ENCODE measurements at regions not wholly inside any gene's neighbourhood (a gene's known extent, or its start where the extent isn't known, plus 50 kb on each side); places are given as distances from the start of the nearest gene placed in this dataset.

GRCh38 chr4:125705681-125706080 is 390.9 kb downstream of the FAT4 start:
- no peak overlapping the region for H3K27ac ChIP-seq (ENCODE audit: low read depth in 1 of 2, low read length in 2 of 2)
- no peak for TF ChIP-seq GABPA (IDR thresholded peaks at IDR 0.05 in 1 of 2, conservative IDR thresholded peaks at IDR 0.05 in 1 of 2)
- no peak for TF ChIP-seq ZBTB33 (IDR thresholded peaks at IDR 0.05)
- no peak for TF ChIP-seq RAD21 (IDR thresholded peaks at IDR 0.05)
- TF ChIP-seq MAX (IDR thresholded peaks at IDR 0.05), result no peak
- TF ChIP-seq ATF3 (IDR thresholded peaks at IDR 0.05), result no peak
- TF ChIP-seq FOXA1 (IDR thresholded peaks at IDR 0.05), result no peak
- TF ChIP-seq TAF1 (conservative IDR thresholded peaks at IDR 0.05), result no peak
- TF ChIP-seq REST (IDR thresholded peaks at IDR 0.05), result no peak
- TF ChIP-seq HNF4G (IDR thresholded peaks at IDR 0.05), result no peak
- TF ChIP-seq NR2F2 (IDR thresholded peaks at IDR 0.05), result no peak
- no peak for TF ChIP-seq FOXA2 (IDR thresholded peaks at IDR 0.05)
- TF ChIP-seq EGR1 (IDR thresholded peaks at IDR 0.05; ENCODE audit: low read depth in 2 of 2), result no peak
- TF ChIP-seq JUND (IDR thresholded peaks at IDR 0.05), result no peak
- no peak for TF ChIP-seq SP1 (IDR thresholded peaks at IDR 0.05)
- no peak for TF ChIP-seq YY1 (IDR thresholded peaks at IDR 0.05)
- TF ChIP-seq HNF4A (conservative IDR thresholded peaks at IDR 0.05), result no peak
- no peak for TF ChIP-seq CTCF (IDR thresholded peaks at IDR 0.05; ENCODE audit: low read depth, low read length, missing input control)
- TF ChIP-seq RXRA (IDR thresholded peaks at IDR 0.05), result no peak
- H3K36me3 ChIP-seq (ENCODE audit: control insufficient read depth in 4 of 4, insufficient read depth in 3 of 4, low read depth in 1 of 4, low read length in 3 of 4), result no peaks in the 10 kb centered on the region
- WGBS, result 82% methylated on average over 1 of the region's 1 CpG
- no peak overlapping the region for H3K4me3 ChIP-seq (ENCODE audit: low read depth in 1 of 3, low read length in 3 of 3)
- H3K9me3 ChIP-seq (ENCODE audit: control insufficient read depth in 4 of 4, low read length in 3 of 4), result no peaks in the 10 kb centered on the region
- no peak overlapping the region for H3K9ac ChIP-seq (ENCODE audit: low read depth in 1 of 2, low read length in 2 of 2)
- H3K27me3 ChIP-seq (ENCODE audit: control insufficient read depth in 4 of 4, insufficient read depth in 4 of 4, low read length in 3 of 4), result no peaks in the 10 kb centered on the region
- no peaks in the 10 kb centered on the region for H3K4me1 ChIP-seq (ENCODE audit: control insufficient read depth in 4 of 4, insufficient read depth in 4 of 4, low read length in 3 of 4)
- DNase-seq (ENCODE audit: low spot score), result no peak
